HEK293 (cell line): ENCODE measurements at regions not wholly inside any gene's neighbourhood (a gene's known extent, or its start where the extent isn't known, plus 50 kb on each side); places are given as distances from the start of the nearest gene placed in this dataset.

Experiments
- CTCF ChIA-PET: fragments of 350-600 bp; formaldehyde crosslinking; extraction: SDS; loops from one replicate; lab custom pipeline; 2021; ENCODE audit warnings: antibody characterized with exemption; lab: Yijun Ruan, JAX
- POLR2A ChIA-PET: fragments of 300-600 bp; formaldehyde crosslinking; extraction: SDS; loops from one replicate; lab custom pipeline; 2020; ENCODE audit warnings: antibody characterized with exemption, inconsistent platforms; lab: Yijun Ruan, JAX
- H3K27ac ChIP-seq: fragments of 200-500 bp; sonication (Bioruptor generic); 2 replicates; pipeline ENCODE4 v1.5.1; 2014; ENCODE audit warnings: low read depth, low read length, control low read depth, inconsistent platforms; ENCODE audit errors: extremely low read depth
- H3K36me3 ChIP-seq, 2 experiments: fragments of 200-500 bp in 1 of 2; sonication (Bioruptor generic) in 1 of 2; 1 replicate in 1 of 2; 2 replicates in 1 of 2; pipeline ENCODE4 v1.5.1; 2014 to 2017; ENCODE audit warnings: inconsistent platforms in 2 of 2, low read length in 2 of 2; ENCODE audit not compliant: control insufficient read depth in 2 of 2, insufficient read depth in 1 of 2
- H3K4me1 ChIP-seq: fragments of 200-500 bp; sonication (Bioruptor generic); 2 replicates; pipeline ENCODE4 v1.5.1; 2014; ENCODE audit warnings: mild to moderate bottlenecking, low read length, inconsistent platforms; ENCODE audit not compliant: control insufficient read depth, insufficient read depth
- H3K4me3 ChIP-seq: 2 replicates; pipeline ENCODE4 v1.5.1; 2011; ENCODE audit warnings: low read depth, mild to moderate bottlenecking, control low read depth, low read length, moderate library complexity
- H3K9me3 ChIP-seq: fragments of 200-500 bp; sonication (Bioruptor generic); 2 replicates; pipeline ENCODE4 v1.5.1; 2014; ENCODE audit warnings: low read depth, low read length, inconsistent platforms; ENCODE audit not compliant: control insufficient read depth, insufficient read depth
- PRDM1 ChIP-seq: fragments of 450-650 bp; formaldehyde crosslinking; IDR thresholded peaks from 2 replicates; pipeline ENCODE4; 2016; ENCODE audit warnings: missing biosample characterization, missing genetic modification characterization
- RBAK ChIP-seq: fragments of 450-650 bp; formaldehyde crosslinking; IDR thresholded peaks from 2 replicates; pipeline ENCODE4 v1.5.1; 2016; ENCODE audit warnings: missing biosample characterization, missing genetic modification characterization
- YY1 ChIP-seq: fragments of 450-650 bp; formaldehyde crosslinking; IDR thresholded peaks from 2 replicates; pipeline ENCODE4 v1.5.1; 2018; ENCODE audit warnings: missing biosample characterization, missing genetic modification characterization
- ZNF140 ChIP-seq: fragments of 450-650 bp; formaldehyde crosslinking; IDR thresholded peaks from 2 replicates; pipeline ENCODE4 v1.5.1; 2016; ENCODE audit warnings: missing biosample characterization, missing genetic modification characterization
- ZNF16 ChIP-seq: fragments of 450-650 bp; formaldehyde crosslinking; IDR thresholded peaks from 2 replicates; pipeline ENCODE4 v1.5.1; 2016; ENCODE audit warnings: low read depth, missing biosample characterization, missing genetic modification characterization
- ZNF169 ChIP-seq: fragments of 450-650 bp; formaldehyde crosslinking; IDR thresholded peaks from 2 replicates; pipeline ENCODE4 v1.5.1; 2016; ENCODE audit warnings: missing biosample characterization, missing genetic modification characterization
- ZNF221 ChIP-seq: fragments of 450-650 bp; formaldehyde crosslinking; IDR thresholded peaks from 2 replicates; pipeline ENCODE4 v1.5.1; 2017; ENCODE audit warnings: missing biosample characterization, missing genetic modification characterization, borderline replicate concordance
- ZNF302 ChIP-seq: fragments of 450-650 bp; formaldehyde crosslinking; IDR thresholded peaks from 2 replicates; pipeline ENCODE4 v1.5.1; 2016; ENCODE audit warnings: missing biosample characterization, missing genetic modification characterization, low read depth
- ZNF335 ChIP-seq: fragments of 450-650 bp; formaldehyde crosslinking; conservative IDR thresholded peaks from 2 replicates; pipeline ENCODE4 v1.5.1; 2016; ENCODE audit warnings: missing biosample characterization, missing genetic modification characterization
- ZNF48 ChIP-seq: fragments of 450-650 bp; formaldehyde crosslinking; IDR thresholded peaks from 2 replicates; pipeline ENCODE4 v1.5.1; 2016; ENCODE audit warnings: missing biosample characterization, missing genetic modification characterization
- ZNF529 ChIP-seq: fragments of 450-650 bp; formaldehyde crosslinking; IDR thresholded peaks from 2 replicates; pipeline ENCODE4 v1.5.1; 2017; ENCODE audit warnings: missing genetic modification characterization, missing biosample characterization; ENCODE audit not compliant: insufficient replicate concordance
- ZNF561 ChIP-seq: fragments of 450-650 bp; IDR thresholded peaks from 2 replicates; pipeline ENCODE4 v1.5.1; 2018; ENCODE audit warnings: missing biosample characterization, missing genetic modification characterization, borderline replicate concordance
- ZNF785 ChIP-seq: fragments of 450-650 bp; formaldehyde crosslinking; IDR thresholded peaks from 2 replicates; pipeline ENCODE4 v1.5.1; 2016; ENCODE audit warnings: missing biosample characterization, missing genetic modification characterization
- TF ChIP-seq, protein P1 (sequence below): fragments of 450-650 bp; formaldehyde crosslinking; IDR thresholded peaks from 2 replicates; pipeline ENCODE4 v1.5.1; 2017; ENCODE audit warnings: missing biosample characterization, missing genetic modification characterization
- TF ChIP-seq, protein P2 (sequence below): fragments of 450-650 bp; formaldehyde crosslinking; IDR thresholded peaks from 2 replicates; pipeline ENCODE4 v1.5.1; 2016; ENCODE audit warnings: missing biosample characterization, missing genetic modification characterization
- TF ChIP-seq, protein P3 (sequence below): fragments of 450-650 bp; formaldehyde crosslinking; IDR thresholded peaks from 2 replicates; pipeline ENCODE4 v1.5.1; 2016; ENCODE audit warnings: missing biosample characterization, missing genetic modification characterization

DNA sequence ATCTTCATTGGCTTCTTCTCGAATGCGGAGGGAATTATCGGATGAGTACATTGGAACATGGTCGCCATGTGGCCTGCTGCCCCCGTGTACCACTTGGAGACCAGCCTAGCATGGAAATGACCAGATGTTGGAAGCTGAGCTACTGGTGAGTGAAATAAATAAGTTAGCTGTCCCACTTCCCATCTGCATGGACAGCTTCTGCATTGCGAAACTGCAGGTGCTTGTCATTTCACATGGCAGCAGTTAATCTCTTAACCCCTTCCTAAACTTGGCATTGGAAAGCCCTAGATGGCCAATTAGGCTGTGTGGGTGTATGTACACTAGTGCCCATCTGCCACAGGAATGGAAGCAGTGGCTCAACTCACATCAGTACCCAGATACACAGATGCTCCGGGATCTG, 246.6 kb upstream of the IL12B start:
- TF ChIP-seq ZNF785 (no peak), ZNF561 (tag by site-specific recombination) (no peak), ZNF529 (tag by site-specific recombination) (no peak), ZNF48 (no peak), ZNF140 (tag by site-specific recombination) (no peak)
- TF ChIP-seq, protein P1, sequence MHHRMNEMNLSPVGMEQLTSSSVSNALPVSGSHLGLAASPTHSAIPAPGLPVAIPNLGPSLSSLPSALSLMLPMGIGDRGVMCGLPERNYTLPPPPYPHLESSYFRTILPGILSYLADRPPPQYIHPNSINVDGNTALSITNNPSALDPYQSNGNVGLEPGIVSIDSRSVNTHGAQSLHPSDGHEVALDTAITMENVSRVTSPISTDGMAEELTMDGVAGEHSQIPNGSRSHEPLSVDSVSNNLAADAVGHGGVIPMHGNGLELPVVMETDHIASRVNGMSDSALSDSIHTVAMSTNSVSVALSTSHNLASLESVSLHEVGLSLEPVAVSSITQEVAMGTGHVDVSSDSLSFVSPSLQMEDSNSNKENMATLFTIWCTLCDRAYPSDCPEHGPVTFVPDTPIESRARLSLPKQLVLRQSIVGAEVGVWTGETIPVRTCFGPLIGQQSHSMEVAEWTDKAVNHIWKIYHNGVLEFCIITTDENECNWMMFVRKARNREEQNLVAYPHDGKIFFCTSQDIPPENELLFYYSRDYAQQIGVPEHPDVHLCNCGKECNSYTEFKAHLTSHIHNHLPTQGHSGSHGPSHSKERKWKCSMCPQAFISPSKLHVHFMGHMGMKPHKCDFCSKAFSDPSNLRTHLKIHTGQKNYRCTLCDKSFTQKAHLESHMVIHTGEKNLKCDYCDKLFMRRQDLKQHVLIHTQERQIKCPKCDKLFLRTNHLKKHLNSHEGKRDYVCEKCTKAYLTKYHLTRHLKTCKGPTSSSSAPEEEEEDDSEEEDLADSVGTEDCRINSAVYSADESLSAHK (tag by site-specific recombination): no peak
- TF ChIP-seq, protein P2, sequence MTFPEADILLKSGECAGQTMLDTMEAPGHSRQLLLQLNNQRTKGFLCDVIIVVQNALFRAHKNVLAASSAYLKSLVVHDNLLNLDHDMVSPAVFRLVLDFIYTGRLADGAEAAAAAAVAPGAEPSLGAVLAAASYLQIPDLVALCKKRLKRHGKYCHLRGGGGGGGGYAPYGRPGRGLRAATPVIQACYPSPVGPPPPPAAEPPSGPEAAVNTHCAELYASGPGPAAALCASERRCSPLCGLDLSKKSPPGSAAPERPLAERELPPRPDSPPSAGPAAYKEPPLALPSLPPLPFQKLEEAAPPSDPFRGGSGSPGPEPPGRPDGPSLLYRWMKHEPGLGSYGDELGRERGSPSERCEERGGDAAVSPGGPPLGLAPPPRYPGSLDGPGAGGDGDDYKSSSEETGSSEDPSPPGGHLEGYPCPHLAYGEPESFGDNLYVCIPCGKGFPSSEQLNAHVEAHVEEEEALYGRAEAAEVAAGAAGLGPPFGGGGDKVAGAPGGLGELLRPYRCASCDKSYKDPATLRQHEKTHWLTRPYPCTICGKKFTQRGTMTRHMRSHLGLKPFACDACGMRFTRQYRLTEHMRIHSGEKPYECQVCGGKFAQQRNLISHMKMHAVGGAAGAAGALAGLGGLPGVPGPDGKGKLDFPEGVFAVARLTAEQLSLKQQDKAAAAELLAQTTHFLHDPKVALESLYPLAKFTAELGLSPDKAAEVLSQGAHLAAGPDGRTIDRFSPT (tag by site-specific recombination): no peak
- TF ChIP-seq, all 188 proteins: peak for 0
- H3K9me3 ChIP-seq: no peaks in the 10 kb centered on the region
- no peak overlapping the region for H3K4me3 ChIP-seq
- H3K27ac ChIP-seq: no peak overlapping the region
- peaks cover 4% of the 10 kb centered on the region for H3K4me1 ChIP-seq
- CTCF ChIA-PET: no interaction called here
- POLR2A ChIA-PET: no interaction called here
- H3K36me3 ChIP-seq: no peaks in the 10 kb centered on the region

DNA sequence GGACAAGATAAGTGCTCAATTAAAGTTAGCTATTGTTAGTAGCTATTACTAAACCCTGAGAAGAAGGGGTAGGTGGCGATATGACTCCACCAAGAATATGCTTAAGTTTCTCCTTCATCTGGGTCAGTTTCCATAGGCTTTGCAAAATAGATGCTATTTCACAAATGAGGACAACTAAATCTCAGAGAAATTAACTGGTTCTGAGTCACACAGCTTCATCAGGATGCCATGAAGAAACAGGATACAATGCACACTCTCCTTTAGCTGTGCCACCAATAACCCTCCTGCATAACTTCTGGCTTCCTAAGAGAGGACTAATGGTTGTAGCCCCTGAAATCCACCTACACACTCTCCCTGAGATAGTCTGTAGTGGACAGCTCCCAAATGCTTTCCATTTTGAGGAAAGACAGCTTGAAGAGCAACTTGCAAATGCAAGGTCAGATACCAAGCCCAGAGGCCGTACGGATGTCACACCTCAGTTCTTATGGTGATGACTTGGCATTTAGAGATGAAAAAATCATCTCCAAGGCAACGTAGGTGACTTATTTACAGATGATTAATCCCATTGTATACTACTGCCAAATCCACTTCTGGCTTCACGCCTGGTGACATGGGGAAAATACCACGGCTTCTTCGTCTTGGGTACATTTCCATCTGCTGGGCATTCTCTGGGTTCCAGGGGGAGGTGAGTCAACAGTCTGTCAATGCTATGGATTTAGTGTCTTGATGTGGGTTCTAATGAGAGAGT, 251.4 kb upstream of the IL12B start:
- POLR2A ChIA-PET: no interaction called here
- no peaks in the 10 kb centered on the region for H3K36me3 ChIP-seq
- H3K4me3 ChIP-seq: no peak overlapping the region
- CTCF ChIA-PET: interaction anchor here (0.6 to 0.7 kb wide), 7 partner anchors 65 to 333 kb away, joined by 3 to 4 read pairs (median 3); no protein-coding TSS in a partner anchor
- H3K4me1 ChIP-seq: no peaks in the 10 kb centered on the region
- TF ChIP-seq ZNF335 (tag by site-specific recombination): no peak
- TF ChIP-seq, protein P3, sequence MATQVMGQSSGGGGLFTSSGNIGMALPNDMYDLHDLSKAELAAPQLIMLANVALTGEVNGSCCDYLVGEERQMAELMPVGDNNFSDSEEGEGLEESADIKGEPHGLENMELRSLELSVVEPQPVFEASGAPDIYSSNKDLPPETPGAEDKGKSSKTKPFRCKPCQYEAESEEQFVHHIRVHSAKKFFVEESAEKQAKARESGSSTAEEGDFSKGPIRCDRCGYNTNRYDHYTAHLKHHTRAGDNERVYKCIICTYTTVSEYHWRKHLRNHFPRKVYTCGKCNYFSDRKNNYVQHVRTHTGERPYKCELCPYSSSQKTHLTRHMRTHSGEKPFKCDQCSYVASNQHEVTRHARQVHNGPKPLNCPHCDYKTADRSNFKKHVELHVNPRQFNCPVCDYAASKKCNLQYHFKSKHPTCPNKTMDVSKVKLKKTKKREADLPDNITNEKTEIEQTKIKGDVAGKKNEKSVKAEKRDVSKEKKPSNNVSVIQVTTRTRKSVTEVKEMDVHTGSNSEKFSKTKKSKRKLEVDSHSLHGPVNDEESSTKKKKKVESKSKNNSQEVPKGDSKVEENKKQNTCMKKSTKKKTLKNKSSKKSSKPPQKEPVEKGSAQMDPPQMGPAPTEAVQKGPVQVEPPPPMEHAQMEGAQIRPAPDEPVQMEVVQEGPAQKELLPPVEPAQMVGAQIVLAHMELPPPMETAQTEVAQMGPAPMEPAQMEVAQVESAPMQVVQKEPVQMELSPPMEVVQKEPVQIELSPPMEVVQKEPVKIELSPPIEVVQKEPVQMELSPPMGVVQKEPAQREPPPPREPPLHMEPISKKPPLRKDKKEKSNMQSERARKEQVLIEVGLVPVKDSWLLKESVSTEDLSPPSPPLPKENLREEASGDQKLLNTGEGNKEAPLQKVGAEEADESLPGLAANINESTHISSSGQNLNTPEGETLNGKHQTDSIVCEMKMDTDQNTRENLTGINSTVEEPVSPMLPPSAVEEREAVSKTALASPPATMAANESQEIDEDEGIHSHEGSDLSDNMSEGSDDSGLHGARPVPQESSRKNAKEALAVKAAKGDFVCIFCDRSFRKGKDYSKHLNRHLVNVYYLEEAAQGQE: peak; percentile 70
- no peaks in the 10 kb centered on the region for H3K9me3 ChIP-seq
- H3K27ac ChIP-seq: no peak overlapping the region

DNA sequence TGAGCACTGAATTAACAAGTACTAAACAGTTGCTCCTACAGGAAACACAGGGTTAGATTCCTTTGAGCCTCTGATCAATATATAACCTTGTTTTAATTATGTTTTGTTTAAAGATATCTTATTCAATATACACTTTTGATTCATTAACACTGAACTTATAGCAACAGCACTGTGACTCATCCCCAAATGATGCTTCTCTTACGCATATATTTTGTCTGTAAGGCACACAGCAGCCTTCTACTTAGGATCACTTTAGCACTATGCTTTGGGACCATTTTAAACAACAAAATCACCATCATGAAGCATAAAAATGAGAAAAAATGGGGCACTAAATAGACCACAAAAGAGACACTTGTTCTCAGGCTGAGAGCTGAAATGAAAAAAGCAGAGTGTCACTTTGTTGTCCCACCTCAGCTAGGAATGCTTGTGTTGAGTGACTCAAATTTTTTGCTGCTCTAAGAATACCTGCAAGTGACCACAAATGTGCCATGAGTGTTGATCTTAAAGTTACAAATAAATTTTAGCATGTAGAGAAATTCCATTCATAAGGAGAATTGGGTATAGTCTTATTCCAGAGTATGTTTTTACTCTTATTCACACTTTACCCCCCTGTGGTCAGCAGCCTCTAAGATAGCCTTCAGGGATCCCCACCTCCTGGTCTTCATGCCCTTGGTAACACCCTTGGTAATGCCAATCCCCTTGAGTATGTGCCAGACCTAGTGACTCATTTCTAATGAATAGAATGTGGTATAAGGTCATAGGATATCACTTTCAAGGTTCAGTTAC, 252.7 kb upstream of the IL12B start:
- CTCF ChIA-PET: no interaction called here
- no peak overlapping the region for H3K27ac ChIP-seq
- POLR2A ChIA-PET: no interaction called here

More for the DNA sequence above, 252.7 kb upstream of the IL12B start:
- TF ChIP-seq PRDM1 (tag by site-specific recombination) (no peak), ZNF169 (tag by site-specific recombination) (no peak), ZNF221 (no peak), ZNF16 (tag by site-specific recombination) (no peak), YY1 (tag by site-specific recombination) (no peak), ZNF335 (tag by site-specific recombination) (no peak), RBAK (tag by site-specific recombination) (no peak), ZNF302 (no peak)
- Histone ChIP-seq H3K4me1 (no peaks in the 10 kb centered on the region), H3K9me3 (no peaks in the 10 kb centered on the region), H3K4me3 (no peak overlapping the region), H3K36me3 (no peaks in the 10 kb centered on the region)
